ENCODE measurements at regions not wholly inside any gene's neighbourhood (a gene's known extent, or its start where the extent isn't known, plus 50 kb on each side); places are given as distances from the start of the nearest gene placed in this dataset.

GRCh38 chr16:82567175-82567574 is 59.6 kb upstream of the CDH13 start:
- no peak for DNase-seq

- DNase-seq = no peak
Observed at GRCh38 chr16:82563401-82563800, 63.4 kb upstream of the CDH13 start.

DNA sequence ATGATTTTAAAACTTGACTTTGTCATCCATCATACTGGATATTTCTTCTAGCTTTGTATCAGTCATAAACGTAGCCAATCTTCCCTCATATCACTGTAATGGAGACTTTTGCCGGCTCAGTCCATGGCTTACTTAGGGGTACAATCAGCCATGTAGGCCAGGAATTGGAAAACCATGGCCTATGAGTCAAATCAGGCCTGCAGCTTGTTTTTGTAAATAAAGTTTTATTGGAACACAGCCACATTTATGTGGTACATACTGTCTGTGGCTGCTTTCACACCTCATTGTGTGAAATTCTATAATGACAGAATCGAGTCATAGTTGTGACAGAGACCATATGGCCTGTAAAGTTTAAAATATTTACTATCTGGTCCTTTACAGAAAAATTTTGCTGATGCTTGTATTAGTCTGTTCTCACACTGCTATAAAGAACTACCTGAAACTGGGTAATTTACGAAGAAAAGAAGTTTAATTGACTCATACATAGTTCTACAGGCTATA is 64.5 kb upstream of the CDH13 start:
- no peak for DNase-seq

DNA sequence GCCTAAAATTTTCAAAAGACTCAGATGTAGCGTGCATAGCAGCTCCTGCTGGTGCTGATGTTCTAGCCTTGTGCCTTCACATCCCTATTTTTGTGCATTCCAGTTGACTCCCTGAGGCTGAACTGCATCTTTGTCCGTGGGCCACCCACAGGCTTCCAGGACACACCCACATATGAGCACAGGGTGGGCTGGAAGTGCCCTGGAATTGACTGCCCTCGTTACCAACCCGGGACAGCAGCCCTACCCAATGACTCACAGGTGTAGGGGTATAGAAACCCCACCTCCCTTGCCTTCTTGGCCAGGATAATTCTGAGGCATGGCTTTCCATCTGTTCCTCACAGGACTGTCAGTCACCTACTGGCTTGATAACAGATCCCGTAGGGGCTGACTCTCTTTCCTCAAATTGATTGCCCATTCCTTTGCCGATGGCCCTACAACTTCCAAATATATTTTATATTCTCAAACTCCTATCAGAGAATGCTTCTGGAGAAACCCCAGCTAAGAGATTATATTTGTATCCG is 65.9 kb upstream of the CDH13 start:
- no peak for DNase-seq

- no peak for DNase-seq
Observed at GRCh38 chr16:82544378-82545160, 82.2 kb upstream of the CDH13 start.

- no peak for DNase-seq
Observed at GRCh38 chr16:82542714-82543113, 84.1 kb upstream of the CDH13 start.

DNA sequence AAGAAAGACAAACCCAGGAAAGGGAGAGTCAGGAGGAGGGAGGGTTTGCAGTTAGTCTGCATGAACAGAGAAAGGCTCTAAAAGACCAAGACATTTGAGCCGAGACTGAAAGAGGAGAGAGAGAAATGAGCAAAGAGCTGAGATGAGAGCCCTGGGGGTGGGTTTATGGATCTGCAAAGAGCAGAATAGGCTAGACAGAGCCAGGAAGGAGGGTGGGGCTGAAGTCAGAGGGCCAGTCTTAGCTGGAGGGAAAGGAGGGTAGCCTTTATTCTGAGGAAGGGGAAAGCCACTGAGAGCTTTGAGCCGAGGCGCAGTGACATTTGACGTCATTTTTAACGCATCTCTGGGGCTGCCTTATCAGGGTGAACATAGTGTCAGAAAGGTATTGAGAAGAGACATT is 85.7 kb upstream of the CDH13 start:
- no peak for DNase-seq

- DNase-seq = no peak
Observed at GRCh38 chr16:82535764-82536163, 91.0 kb upstream of the CDH13 start.

GRCh38 chr16:82535262-82535661 is 91.5 kb upstream of the CDH13 start:
- DNase-seq = no peak

DNA sequence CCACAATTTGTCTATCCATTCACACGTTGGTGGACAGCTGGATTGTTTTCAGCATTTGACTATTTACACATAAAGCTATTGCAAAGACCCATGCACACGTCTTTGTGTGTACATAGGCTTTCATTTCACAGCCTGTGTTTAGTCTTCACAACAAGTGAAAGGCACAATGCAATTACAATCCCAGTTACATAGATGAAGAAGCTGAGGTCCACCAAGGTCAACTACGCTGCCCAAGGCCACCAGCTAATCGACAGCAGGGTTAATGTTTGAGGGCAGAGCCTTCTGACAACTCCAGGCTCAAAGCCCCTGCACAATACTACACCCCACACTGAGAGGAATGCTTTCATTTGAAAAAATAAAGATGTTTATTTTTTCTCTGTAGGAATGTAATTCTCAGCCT is 93.6 kb upstream of the CDH13 start:
- DNase-seq = no peak

- no peak for DNase-seq
Observed at GRCh38 chr16:82530883-82531282, 95.9 kb upstream of the CDH13 start.

DNA sequence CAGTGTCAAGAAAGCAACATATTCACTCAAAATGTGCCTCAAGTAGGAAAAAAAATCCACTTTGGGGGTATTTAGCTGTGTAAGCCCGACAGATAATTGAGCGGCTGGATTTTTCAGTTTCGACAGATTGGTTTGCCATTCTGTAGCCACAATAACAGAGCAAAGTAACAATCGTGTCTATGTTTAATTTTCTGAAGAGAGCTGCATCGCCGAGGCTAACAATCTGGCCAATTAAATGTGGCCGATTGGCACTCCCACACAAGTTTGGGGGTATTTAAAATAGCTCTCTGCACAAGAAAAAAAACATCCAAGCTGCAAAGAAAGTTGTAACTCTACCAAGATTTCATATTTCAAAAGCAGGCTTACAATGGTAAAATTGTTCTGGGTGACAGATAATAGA is 99.7 kb upstream of the CDH13 start:
- no peak for DNase-seq

- no peak for DNase-seq
Observed at GRCh38 chr16:82524976-82525375, 101.8 kb upstream of the CDH13 start.

GRCh38 chr16:82523815-82524214 is 103.0 kb upstream of the CDH13 start:
- DNase-seq = no peak

GRCh38 chr16:82522026-82522425 is 104.7 kb upstream of the CDH13 start:
- no peak for DNase-seq

DNA sequence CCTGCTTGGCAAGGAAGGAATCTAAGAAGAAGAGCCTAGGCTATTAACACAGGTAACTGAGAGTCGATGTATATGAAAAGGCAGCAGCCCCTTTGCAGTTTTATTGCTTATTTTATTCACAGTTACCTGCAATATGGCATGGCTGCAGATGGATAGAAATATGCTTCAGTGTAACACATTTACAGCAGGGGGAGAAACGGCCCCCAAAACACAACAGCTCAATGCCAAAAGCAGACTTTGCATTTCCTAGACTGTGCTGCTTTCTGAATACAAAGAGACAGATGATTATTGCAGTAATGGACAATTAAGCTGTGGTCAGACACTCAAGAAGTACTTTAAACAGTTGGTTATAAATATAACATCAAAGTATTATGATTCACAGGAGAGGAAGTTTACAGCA is 108.0 kb upstream of the CDH13 start:
- no peak for DNase-seq

- DNase-seq = no peak
Observed at GRCh38 chr16:82514262-82514661, 112.5 kb upstream of the CDH13 start.

- no peak for DNase-seq
Observed at GRCh38 chr16:82510789-82511305, 115.9 kb upstream of the CDH13 start.

GRCh38 chr16:82509691-82510430 is 116.9 kb upstream of the CDH13 start:
- no peak for DNase-seq

DNA sequence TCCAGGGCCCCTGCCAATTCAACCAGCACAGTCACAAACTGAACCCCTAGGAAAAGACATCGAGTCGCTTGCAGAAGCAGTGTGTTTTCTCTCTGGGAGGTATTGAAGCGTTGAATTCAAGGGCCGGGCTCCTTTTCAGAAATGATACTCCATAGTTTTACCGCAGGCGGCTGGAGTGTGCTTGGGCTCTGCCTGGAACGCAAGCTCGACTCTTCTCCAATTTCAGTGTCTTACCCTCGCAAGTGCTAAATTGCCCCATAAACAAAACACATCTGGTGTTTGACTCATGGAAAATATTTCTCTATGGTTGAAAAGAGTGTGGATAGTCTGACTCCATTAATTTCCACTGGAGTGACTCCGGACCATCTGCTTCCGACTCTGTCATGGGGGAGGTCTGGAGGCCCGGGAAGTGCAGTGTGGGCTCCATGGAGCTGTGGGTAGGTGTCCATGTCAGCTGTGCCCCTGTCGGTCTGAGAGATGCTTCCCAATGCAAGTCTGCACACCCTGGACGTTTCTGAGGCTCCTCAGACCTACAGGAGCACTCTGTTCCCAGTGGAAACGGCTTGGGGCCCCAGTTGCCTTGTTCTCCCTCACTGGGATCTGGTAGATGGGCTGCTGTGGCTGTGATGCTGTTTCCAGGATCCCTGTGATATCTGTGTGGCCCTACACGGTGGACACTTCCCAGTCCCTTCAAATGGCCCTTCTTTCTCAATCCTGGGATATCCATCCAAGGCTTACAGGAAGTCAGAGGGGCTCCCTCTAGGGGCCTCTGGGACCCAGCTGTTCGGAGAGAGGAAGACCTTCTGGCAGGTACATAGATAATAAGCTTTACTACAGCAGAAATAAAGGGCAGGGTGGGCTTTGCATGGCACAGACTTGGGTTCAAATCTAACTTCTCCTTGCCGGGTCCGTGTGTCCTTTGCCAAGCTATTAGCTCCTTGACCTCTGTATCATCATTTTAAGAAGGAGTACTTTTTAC is 119.8 kb upstream of the CDH13 start:
- no peak for DNase-seq

- no peak for DNase-seq
Observed at GRCh38 chr16:82504836-82505235, 121.9 kb upstream of the CDH13 start.

- no peak for DNase-seq
Observed at GRCh38 chr16:82499302-82499701, 127.5 kb upstream of the CDH13 start.

DNA sequence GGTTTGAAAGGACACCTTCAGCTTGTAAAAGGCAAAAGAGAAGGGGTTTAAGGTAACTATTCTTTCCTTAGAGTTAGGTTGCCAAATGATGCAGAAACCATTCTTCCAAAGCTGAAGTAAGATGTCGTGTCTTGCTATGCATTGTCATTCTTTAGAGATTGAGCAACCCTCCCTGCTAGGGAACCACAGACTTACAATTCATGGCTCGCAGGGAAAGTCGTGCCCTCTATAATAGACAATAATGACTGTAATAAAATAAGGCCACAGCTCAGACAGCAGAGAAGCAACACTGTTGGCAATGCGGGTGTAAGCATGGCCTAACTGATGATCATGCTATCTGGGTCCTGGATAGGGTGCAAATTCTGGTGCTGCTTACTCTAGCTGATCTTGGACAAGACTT is 129.6 kb upstream of the CDH13 start:
- DNase-seq = no peak

Data from inflammatory macrophage treated with lipopolysaccharide for 4 hours (primary cell).